CD4-positive, alpha-beta T cell treated with Interleukin-17A for 1 hour (primary cell): ENCODE measurements at regions not wholly inside any gene's neighbourhood (a gene's known extent, or its start where the extent isn't known, plus 50 kb on each side); places are given as distances from the start of the nearest gene placed in this dataset.
"Not testable (repeated sequence)": the region's sequence is repeated elsewhere in the genome, so short reads cannot be mapped to it uniquely, and the experiment has no call there.

ENCODE experiments used
- DNase-seq: peaks from one replicate; pipeline ENCODE4 v3.0.0-alpha.2; 2020

GRCh38 chr12:75943730-75944096, 87.9 kb downstream of the PHLDA1 start:
- no peak for DNase-seq

- DNase-seq: not testable (repeated sequence)
Observed at GRCh38 chr12:75941661-75942060, 89.9 kb downstream of the PHLDA1 start.

- DNase-seq: no peak
Observed at GRCh38 chr12:75939016-75939642, 92.4 kb downstream of the PHLDA1 start.

- DNase-seq: no peak
Observed at GRCh38 chr12:75938189-75938588, 93.4 kb downstream of the PHLDA1 start.

- no peak for DNase-seq
Observed at GRCh38 chr12:75937486-75937885, 94.1 kb downstream of the PHLDA1 start.

GRCh38 chr12:75936515-75937440, 94.8 kb downstream of the PHLDA1 start:
- no peak for DNase-seq

GRCh38 chr12:75935539-75936242, 95.9 kb downstream of the PHLDA1 start:
- peak; percentile 16 for DNase-seq

GRCh38 chr12:75933101-75933500, 98.5 kb downstream of the PHLDA1 start:
- no peak for DNase-seq

- DNase-seq: no peak
Observed at GRCh38 chr12:75932241-75932640, 99.3 kb downstream of the PHLDA1 start.

- DNase-seq: no peak
Observed at GRCh38 chr12:75923964-75924666, 107.5 kb downstream of the PHLDA1 start.

- no peak for DNase-seq
Observed at GRCh38 chr12:75922944-75923642, 108.5 kb downstream of the PHLDA1 start.

GRCh38 chr12:75921622-75922289, 109.8 kb downstream of the PHLDA1 start:
- no peak for DNase-seq

- no peak for DNase-seq
Observed at GRCh38 chr12:75917715-75918114, 113.9 kb downstream of the PHLDA1 start.

GRCh38 chr12:75917083-75917482, 114.5 kb downstream of the PHLDA1 start:
- no peak for DNase-seq

GRCh38 chr12:75913502-75914351, 117.8 kb downstream of the PHLDA1 start:
- no peak for DNase-seq

GRCh38 chr12:75909714-75910656, 121.6 kb downstream of the PHLDA1 start:
- no peak for DNase-seq

- DNase-seq: no peak
Observed at GRCh38 chr12:75908961-75909605, 122.5 kb downstream of the PHLDA1 start.

- no peak for DNase-seq
Observed at GRCh38 chr12:75905922-75906321, 125.7 kb downstream of the PHLDA1 start.

- no peak for DNase-seq
Observed at GRCh38 chr12:75900781-75901254, 130.8 kb downstream of the PHLDA1 start.
